OCI-LY7 (cell line): ENCODE measurements at regions not wholly inside any gene's neighbourhood (a gene's known extent, or its start where the extent isn't known, plus 50 kb on each side); places are given as distances from the start of the nearest gene placed in this dataset.

ENCODE experiments used
- BruUV-seq: library from RNA; stranded (reverse); fragments of 400-500 nt; replicated peaks from 2 replicates; lab custom pipeline; 2021; lab: Mats Ljungman, UMichigan
- CTCF ChIA-PET: fragments of 300-600 bp; sonication (Branson Sonifier 250); formaldehyde crosslinking; loops from one replicate; lab custom pipeline; 2022; ENCODE audit warnings: antibody characterized with exemption; ENCODE audit not compliant: unreplicated experiment; lab: Charles Lee
- POLR2A ChIA-PET: fragments of 300-600 bp; sonication (Branson Sonifier 250); formaldehyde crosslinking; loops from one replicate; lab custom pipeline; 2022; ENCODE audit warnings: antibody characterized with exemption; lab: Charles Lee
- DNase-seq: peaks from one replicate; pipeline ENCODE4 v3.0.0-alpha.2; 2015; ENCODE audit warnings: low spot score
- H2AFZ ChIP-seq: fragments of 200-600 bp; sonication (generic), shearing (Covaris generic); 2 replicates; pipeline ENCODE4 v1.6.1; 2014; ENCODE audit warnings: mild to moderate bottlenecking, antibody characterized with exemption, low read length, moderate library complexity
- H3K27ac ChIP-seq: fragments of 200-600 bp; sonication (generic); 2 replicates; pipeline ENCODE4 v1.5.1; 2014; ENCODE audit warnings: mixed run types, low read depth, mild to moderate bottlenecking, moderate library complexity, low read length, inconsistent platforms; ENCODE audit not compliant: poor library complexity, severe bottlenecking
- H3K36me3 ChIP-seq: fragments of 200-600 bp; sonication (generic); 2 replicates; pipeline ENCODE4 v1.6.1; 2014; ENCODE audit warnings: mild to moderate bottlenecking, antibody characterized with exemption, low read length, moderate library complexity, mixed read lengths; ENCODE audit not compliant: insufficient read depth
- H3K4me1 ChIP-seq: fragments of 200-600 bp; sonication (generic); 2 replicates; pipeline ENCODE4 v1.5.1; 2014; ENCODE audit warnings: mild to moderate bottlenecking, low read length; ENCODE audit not compliant: insufficient read depth, poor library complexity, severe bottlenecking
- H3K4me2 ChIP-seq: fragments of 200-600 bp; sonication (generic); 2 replicates; pipeline ENCODE4 v1.6.1; 2014; ENCODE audit warnings: mild to moderate bottlenecking, low read length
- H3K4me3 ChIP-seq: fragments of 200-600 bp; sonication (generic); 2 replicates; pipeline ENCODE4 v1.5.1; 2014; ENCODE audit warnings: mild to moderate bottlenecking, low read depth, low read length; ENCODE audit not compliant: poor library complexity, severe bottlenecking
- H3K79me2 ChIP-seq: fragments of 200-600 bp; sonication (generic); 2 replicates; pipeline ENCODE4 v1.6.1; 2016; ENCODE audit warnings: low read depth, mild to moderate bottlenecking, low read length, moderate library complexity, mixed read lengths; ENCODE audit not compliant: insufficient read depth
- H3K9me2 ChIP-seq: fragments of 200-600 bp; sonication (generic); 2 replicates; pipeline ENCODE4 v1.6.1; 2016; ENCODE audit warnings: mild to moderate bottlenecking, low read length, mixed read lengths; ENCODE audit not compliant: insufficient read depth
- H3K9me3 ChIP-seq: fragments of 200-600 bp; sonication (generic); 2 replicates; pipeline ENCODE4 v1.6.1; 2014; ENCODE audit warnings: mild to moderate bottlenecking, mixed run types, low read length, mixed read lengths
- H4K20me1 ChIP-seq: fragments of 200-600 bp; sonication (generic); 2 replicates; pipeline ENCODE4 v1.6.1; 2014; ENCODE audit warnings: mild to moderate bottlenecking, antibody characterized with exemption, low read length, moderate library complexity, mixed read lengths; ENCODE audit not compliant: insufficient read depth
- EZH2phosphoT487 ChIP-seq: fragments of 200-600 bp; sonication (generic); IDR thresholded peaks from 2 replicates; pipeline ENCODE4 v1.6.1; 2018; ENCODE audit warnings: low read depth, borderline replicate concordance, mild to moderate bottlenecking, mixed run types, antibody characterized with exemption, low read length, moderate library complexity, mixed read lengths
- intact Hi-C: fragments of 100-400 bp; cut with micrococcal nuclease; formaldehyde crosslinking; loops from one replicate; pipeline ENCODE4 v1.10.0; 2022; ENCODE audit not compliant: unreplicated experiment
- TF ChIP-seq, protein P1 (sequence below): fragments of 200-600 bp; sonication (generic); conservative IDR thresholded peaks from 2 replicates; pipeline ENCODE4 v1.5.1; 2014; ENCODE audit warnings: mild to moderate bottlenecking, antibody characterized with exemption, low read length, moderate library complexity, mixed read lengths

GRCh38 chr3:117346901-117347300 lies 637.3 kb downstream of the TUSC7 start:
- Histone ChIP-seq H3K4me3 (no peak overlapping the region), H3K4me2 (no peak overlapping the region), H3K79me2 (no peaks in the 10 kb centered on the region), H3K9me2 (no peaks in the 10 kb centered on the region), H4K20me1 (no peaks in the 10 kb centered on the region), H3K27ac (no peak overlapping the region), H3K36me3 (no peaks in the 10 kb centered on the region), H2AFZ (no peak overlapping the region), H3K9me3 (no peaks in the 10 kb centered on the region), H3K4me1 (no peaks in the 10 kb centered on the region)
- BruUV-seq: no TSS peak
- ChIA-PET CTCF (no interaction called here), POLR2A (interaction anchor here (0.6 kb wide), 1 partner anchor 418 kb away, joined by 3 read pairs; no protein-coding TSS in a partner anchor)
- DNase-seq: no peak
- intact Hi-C loops: no loop called here
- TF ChIP-seq, protein P1, sequence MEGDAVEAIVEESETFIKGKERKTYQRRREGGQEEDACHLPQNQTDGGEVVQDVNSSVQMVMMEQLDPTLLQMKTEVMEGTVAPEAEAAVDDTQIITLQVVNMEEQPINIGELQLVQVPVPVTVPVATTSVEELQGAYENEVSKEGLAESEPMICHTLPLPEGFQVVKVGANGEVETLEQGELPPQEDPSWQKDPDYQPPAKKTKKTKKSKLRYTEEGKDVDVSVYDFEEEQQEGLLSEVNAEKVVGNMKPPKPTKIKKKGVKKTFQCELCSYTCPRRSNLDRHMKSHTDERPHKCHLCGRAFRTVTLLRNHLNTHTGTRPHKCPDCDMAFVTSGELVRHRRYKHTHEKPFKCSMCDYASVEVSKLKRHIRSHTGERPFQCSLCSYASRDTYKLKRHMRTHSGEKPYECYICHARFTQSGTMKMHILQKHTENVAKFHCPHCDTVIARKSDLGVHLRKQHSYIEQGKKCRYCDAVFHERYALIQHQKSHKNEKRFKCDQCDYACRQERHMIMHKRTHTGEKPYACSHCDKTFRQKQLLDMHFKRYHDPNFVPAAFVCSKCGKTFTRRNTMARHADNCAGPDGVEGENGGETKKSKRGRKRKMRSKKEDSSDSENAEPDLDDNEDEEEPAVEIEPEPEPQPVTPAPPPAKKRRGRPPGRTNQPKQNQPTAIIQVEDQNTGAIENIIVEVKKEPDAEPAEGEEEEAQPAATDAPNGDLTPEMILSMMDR: no peak
- TF ChIP-seq EZH2phosphoT487: no peak

DNA sequence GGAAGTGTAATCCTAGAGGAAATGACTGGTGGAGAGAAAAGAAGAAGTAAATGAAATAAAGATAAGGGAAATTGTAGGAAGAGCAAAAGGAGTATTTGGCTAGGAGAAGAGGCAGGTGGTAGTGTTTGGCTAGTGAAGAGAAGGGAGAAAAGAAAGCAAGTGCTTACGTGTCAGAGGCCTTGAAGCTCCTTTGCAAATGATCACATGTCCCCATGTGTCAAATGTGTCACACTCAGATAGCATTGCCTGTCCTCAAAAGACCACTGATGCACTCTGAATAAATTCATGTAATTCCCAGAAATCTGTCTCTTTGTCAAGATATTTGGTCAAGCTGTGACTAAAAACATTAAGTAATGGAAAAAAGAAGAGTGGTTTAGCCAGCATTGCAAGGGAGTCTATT lies 639.3 kb downstream of the TUSC7 start:
- H2AFZ ChIP-seq: no peak overlapping the region
- H3K79me2 ChIP-seq: no peaks in the 10 kb centered on the region
- intact Hi-C loops: no loop called here
- no peak overlapping the region for H3K4me2 ChIP-seq
- POLR2A ChIA-PET: interaction anchor here (0.7 kb wide), 1 partner anchor 938 kb away, joined by 3 read pairs; no protein-coding TSS in a partner anchor
- H3K9me3 ChIP-seq: no peaks in the 10 kb centered on the region
- no peak for DNase-seq
- H3K4me3 ChIP-seq: no peak overlapping the region
- TF ChIP-seq, protein P1: no peak
- TF ChIP-seq EZH2phosphoT487: no peak
- H4K20me1 ChIP-seq: no peaks in the 10 kb centered on the region
- no peaks in the 10 kb centered on the region for H3K9me2 ChIP-seq
- BruUV-seq: no TSS peak
- H3K27ac ChIP-seq: no peak overlapping the region
- H3K36me3 ChIP-seq: no peaks in the 10 kb centered on the region
- CTCF ChIA-PET: no interaction called here
- H3K4me1 ChIP-seq: no peaks in the 10 kb centered on the region

DNA sequence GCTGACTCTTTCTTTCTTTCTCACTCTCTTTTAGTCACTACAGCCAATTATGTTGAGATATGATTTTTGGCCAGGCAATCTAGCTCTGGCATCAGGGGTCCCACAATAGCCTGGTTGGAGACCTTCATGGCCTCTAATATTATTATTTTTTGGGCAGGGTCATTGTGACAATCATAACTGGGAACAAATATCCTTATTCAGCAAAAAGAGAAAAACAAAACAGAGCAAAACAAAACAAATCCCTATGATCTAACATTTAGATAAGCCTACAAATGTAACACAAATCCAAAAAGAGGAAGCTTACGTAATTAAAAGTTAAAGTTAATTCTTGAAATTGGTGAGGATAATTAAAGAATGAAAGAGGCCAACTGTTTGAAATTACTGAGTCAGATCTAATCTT lies 640.0 kb downstream of the TUSC7 start:
- BruUV-seq: no TSS peak
- Histone ChIP-seq H3K36me3 (no peaks in the 10 kb centered on the region), H3K4me2 (no peak overlapping the region), H2AFZ (no peak overlapping the region), H3K4me1 (no peaks in the 10 kb centered on the region), H3K4me3 (no peak overlapping the region), H3K27ac (no peak overlapping the region), H4K20me1 (no peaks in the 10 kb centered on the region), H3K9me2 (no peaks in the 10 kb centered on the region), H3K9me3 (no peaks in the 10 kb centered on the region), H3K79me2 (no peaks in the 10 kb centered on the region)
- no peak for TF ChIP-seq EZH2phosphoT487
- TF ChIP-seq, protein P1: no peak
- intact Hi-C loops: no loop called here
- CTCF ChIA-PET: no interaction called here
- DNase-seq: no peak
- POLR2A ChIA-PET: interaction anchor here (0.7 kb wide), 1 partner anchor 117 kb away, joined by 3 read pairs; no protein-coding TSS in a partner anchor
